Smooth muscle cell (in vitro differentiated cells): ENCODE measurements at regions not wholly inside any gene's neighbourhood (a gene's known extent, or its start where the extent isn't known, plus 50 kb on each side); places are given as distances from the start of the nearest gene placed in this dataset.
A peak's percentile ranks its signal among the peaks of the same experiment; 100 is the strongest.

ENCODE experiments used
- DNase-seq: peaks from one replicate; lab custom pipeline; 2025; ENCODE audit not compliant: unreplicated experiment; lab: John Stamatoyannopoulos, UW
- H2AFZ ChIP-seq: fragments of 200-600 bp; sonication (generic); 2 replicates; pipeline ENCODE4 v1.6.0; 2016; ENCODE audit warnings: antibody characterized with exemption, low read depth, mild to moderate bottlenecking
- H3F3A ChIP-seq: fragments of 200-600 bp; sonication (generic); 2 replicates; pipeline ENCODE4 v1.6.0; 2017; ENCODE audit warnings: antibody characterized with exemption, low read depth
- H3K27ac ChIP-seq: fragments of 200-600 bp; sonication (generic); 2 replicates; pipeline ENCODE4 v1.5.1; 2016; ENCODE audit warnings: low read depth, mild to moderate bottlenecking
- H3K27me3 ChIP-seq: fragments of 200-600 bp; sonication (generic); 2 replicates; pipeline ENCODE4 v1.6.1; 2016; ENCODE audit warnings: low read depth, mild to moderate bottlenecking
- H3K36me3 ChIP-seq: fragments of 200-600 bp; sonication (generic); 2 replicates; pipeline ENCODE4 v1.5.1; 2016; ENCODE audit warnings: low read depth
- H3K4me1 ChIP-seq: fragments of 200-600 bp; sonication (generic); 2 replicates; pipeline ENCODE4 v1.5.1; 2016; ENCODE audit warnings: low read depth
- H3K4me2 ChIP-seq: fragments of 200-600 bp; sonication (generic); 2 replicates; pipeline ENCODE4 v1.6.0; 2016; ENCODE audit warnings: mild to moderate bottlenecking
- H3K4me3 ChIP-seq: fragments of 200-600 bp; sonication (generic); 2 replicates; pipeline ENCODE4 v1.5.1; 2016; ENCODE audit warnings: mild to moderate bottlenecking
- H3K79me2 ChIP-seq: fragments of 200-600 bp; sonication (generic); 2 replicates; pipeline ENCODE4 v1.6.0; 2016; ENCODE audit warnings: low read depth, mild to moderate bottlenecking
- H3K9ac ChIP-seq: fragments of 200-600 bp; sonication (generic); 2 replicates; pipeline ENCODE4 v1.6.0; 2016; ENCODE audit warnings: low read depth
- H3K9me3 ChIP-seq: fragments of 200-600 bp; sonication (generic); replicated peaks from 2 replicates; pipeline ENCODE4 v1.5.1; 2016; ENCODE audit warnings: low read depth
- H4K20me1 ChIP-seq: fragments of 200-600 bp; sonication (generic); 2 replicates; pipeline ENCODE4 v1.6.0; 2016; ENCODE audit warnings: low read depth
- CTCF ChIP-seq: fragments of 200-600 bp; sonication (generic); IDR thresholded peaks from 2 replicates; pipeline ENCODE4 v1.5.1; 2017; ENCODE audit warnings: borderline replicate concordance, mild to moderate bottlenecking, antibody characterized with exemption; ENCODE audit not compliant: insufficient read depth, poor library complexity, severe bottlenecking
- WGBS: methylation state at CpG from one replicate; pipeline ENCODE4 v1.1.7; 2016; ENCODE audit warnings: low lambda C conversion rate; 5-methylcytosine and 5-hydroxymethylcytosine counted together

GRCh38 chr11:101748572-101749344 lies 165.0 kb upstream of the TRPC6 start:
- H3K79me2 ChIP-seq: no peaks in the 10 kb centered on the region
- no peaks in the 10 kb centered on the region for H3F3A ChIP-seq
- no peaks in the 10 kb centered on the region for H3K27me3 ChIP-seq
- TF ChIP-seq CTCF: no peak
- no peaks in the 10 kb centered on the region for H3K4me1 ChIP-seq
- 85% methylated on average over 3 of the region's 3 CpGs for WGBS
- no peaks in the 10 kb centered on the region for H3K36me3 ChIP-seq
- H3K9ac ChIP-seq: no peak overlapping the region
- H3K4me3 ChIP-seq: peak overlapping the region; percentile 3
- no peak overlapping the region for H3K4me2 ChIP-seq
- DNase-seq: no peak
- no peak overlapping the region for H3K27ac ChIP-seq
- no peaks in the 10 kb centered on the region for H4K20me1 ChIP-seq
- H3K9me3 ChIP-seq: no peaks in the 10 kb centered on the region
- peak overlapping the region; percentile 47 for H2AFZ ChIP-seq

- Histone ChIP-seq H3K27me3 (no peaks in the 10 kb centered on the region), H3K79me2 (no peaks in the 10 kb centered on the region), H2AFZ (no peak overlapping the region), H3K4me1 (no peaks in the 10 kb centered on the region), H3K9me3 (no peaks in the 10 kb centered on the region), H3K4me2 (no peak overlapping the region), H3F3A (no peaks in the 10 kb centered on the region), H3K9ac (no peak overlapping the region), H3K36me3 (no peaks in the 10 kb centered on the region), H3K27ac (no peak overlapping the region), H3K4me3 (no peak overlapping the region), H4K20me1 (no peaks in the 10 kb centered on the region)
- TF ChIP-seq CTCF: no peak
- 93% methylated on average over 1 of the region's 1 CpG for WGBS
- no peak for DNase-seq
Observed at GRCh38 chr11:101745756-101746155, 161.9 kb upstream of the TRPC6 start.

GRCh38 chr11:101743828-101744227 lies 160.0 kb upstream of the TRPC6 start:
- H3K27ac ChIP-seq: no peak overlapping the region
- H3K4me1 ChIP-seq: peaks cover under 1% of the 10 kb centered on the region
- no peak overlapping the region for H3K4me3 ChIP-seq
- no peak overlapping the region for H3K9ac ChIP-seq
- H3F3A ChIP-seq: no peaks in the 10 kb centered on the region
- no peaks in the 10 kb centered on the region for H3K27me3 ChIP-seq
- no peak overlapping the region for H2AFZ ChIP-seq
- H3K79me2 ChIP-seq: no peaks in the 10 kb centered on the region
- no peak overlapping the region for H3K4me2 ChIP-seq
- no peak for DNase-seq
- no peak for TF ChIP-seq CTCF
- H3K36me3 ChIP-seq: no peaks in the 10 kb centered on the region
- no peaks in the 10 kb centered on the region for H4K20me1 ChIP-seq
- H3K9me3 ChIP-seq: no peaks in the 10 kb centered on the region

GRCh38 chr11:101741479-101742175 lies 157.8 kb upstream of the TRPC6 start:
- no peak for DNase-seq
- Histone ChIP-seq H3K9ac (no peak overlapping the region), H3K4me3 (no peak overlapping the region), H3K4me2 (no peak overlapping the region), H2AFZ (no peak overlapping the region), H3K4me1 (peaks cover 6% of the 10 kb centered on the region), H3K9me3 (no peaks in the 10 kb centered on the region), H3K27me3 (no peaks in the 10 kb centered on the region), H3K36me3 (no peaks in the 10 kb centered on the region), H3F3A (no peaks in the 10 kb centered on the region), H3K27ac (no peak overlapping the region), H4K20me1 (no peaks in the 10 kb centered on the region), H3K79me2 (no peaks in the 10 kb centered on the region)
- 84% methylated on average over 6 of the region's 6 CpGs for WGBS
- no peak for TF ChIP-seq CTCF
